Heart right ventricle (tissue), 16 donors: ENCODE measurements at regions not wholly inside any gene's neighbourhood (a gene's known extent, or its start where the extent isn't known, plus 50 kb on each side); places are given as distances from the start of the nearest gene placed in this dataset.

Experiments used
- ATAC-seq, 8 donors: fragments of 200-7000 bp; cut with Tn5 transposase; one replicate each; pipeline ENCODE4 v1.9.1; 2020; ENCODE audit warnings: mild to moderate bottlenecking in 8 of 8, moderate library complexity in 8 of 8, moderate number of reproducible peaks in 1 of 8
- DNase-seq, 2 donors: peaks; one replicate each; pipeline ENCODE4 v3.0.0-alpha.2; 2020
- H3K27ac ChIP-seq, 10 donors: fragments of 200-600 bp; sonication (generic) in 2 of 10; one replicate each; pipeline versions ENCODE4 v1.5.0 to v1.8.0; 2020 to 2022; ENCODE audit warnings: mild to moderate bottlenecking in 3 of 10
- H3K27me3 ChIP-seq, 7 donors: fragments of 200-600 bp; one replicate each; pipeline ENCODE4 v1.8.0; 2021 to 2022; ENCODE audit warnings: mild to moderate bottlenecking in 2 of 7
- H3K36me3 ChIP-seq, 9 donors: fragments of 200-600 bp; sonication (generic) in 1 of 9; one replicate each; pipeline versions ENCODE4 v1.5.0 to v1.8.0; 2020 to 2022; ENCODE audit warnings: mild to moderate bottlenecking in 2 of 9
- H3K4me1 ChIP-seq, 9 donors: fragments of 200-600 bp; sonication (generic) in 1 of 9; one replicate each; pipeline versions ENCODE4 v1.5.0 to v1.8.0; 2020 to 2022; ENCODE audit warnings: mild to moderate bottlenecking in 4 of 9
- H3K4me3 ChIP-seq, 10 donors: fragments of 200-600 bp; sonication (generic) in 2 of 10; one replicate each; pipeline versions ENCODE4 v1.5.0 to v1.8.0; 2020 to 2022; ENCODE audit warnings: mild to moderate bottlenecking in 7 of 10, moderate library complexity in 2 of 10
- H3K9me3 ChIP-seq, 11 donors: fragments of 200-600 bp in 10 of 11; sonication (generic) in 2 of 11; one replicate each; pipeline versions ENCODE4 v1.5.0 to v1.8.0; 2013 to 2022; ENCODE audit warnings: mild to moderate bottlenecking in 2 of 11, control low read depth in 1 of 11, moderate library complexity in 1 of 11
- CTCF ChIP-seq, 9 donors: fragments of 200-600 bp; sonication (generic) in 2 of 9; IDR thresholded peaks; one replicate each; pipeline versions ENCODE4 v1.5.0 to v1.8.0; 2021 to 2022; ENCODE audit warnings: antibody characterized with exemption in 9 of 9, mild to moderate bottlenecking in 5 of 9, moderate library complexity in 1 of 9
- WGBS, 2 donors: extraction: QIAGEN DNeasy Blood & Tissue Kit; methylation state at CpG; one replicate each; pipeline ENCODE4 v1.1.7; 2013; ENCODE audit warnings: inconsistent platforms in 1 of 2; 5-methylcytosine and 5-hydroxymethylcytosine counted together
- intact Hi-C, 10 donors: fragments of 100-400 bp; cut with DNase I; formaldehyde crosslinking; loops; one replicate each; pipeline versions ENCODE4 v1.11.1 to v1.14.2; 2022
- donor health status: Arrhythmogenic right ventricular cardiomyopathy.
- donor health status: ischemic (EF 13 %, LVEDD 7.1; RV severe dilation, severe dysfunction).
- donor health status: healthy with polysubstance abuse.
- donor health status: DM: no; HTN: yes; CAD: no.
- donor health status: DM: no; HTN: no; CAD: no.
- donor health status: ischemic (EF 25% LVEDD 6.9; RV normal size, moderate dysfunction).
- donor health status: ischemic (EF 25% LVEDD 5.7; RV mildly dilated, moderate dysfunction).
- donor health status: healthy.
- donor health status: DM: yes; HTN: yes; CAD: no.
- donor health status: Ischemic cardiomyopathy.
- donor health status: ischemic (EF 35%, LVEDD 5.7; RV mildly dilated, moderate dysfunction).
- donor health status: nonischemic (EF 11% LVEDD 7.7; RV severe dilation, severe dysfunction).
- donor health status: DM: yes; HTN: yes; CAD: no.
- donor health status: PGD.
- donor health status: ischemic (EF 29% LVEDD 5.4; RV normal size, mild dysfunction).
- donor health status: nonischemic (EF 23%, LVEDD 6.1; RV moderate dilation, normal function).

GRCh38 chr14:34259996-34260395 lies 202.0 kb downstream of the SPTSSA start:
- intact Hi-C loops: no loop called here

GRCh38 chr14:34258318-34258717 lies 203.7 kb downstream of the SPTSSA start:
- 6 to 12% methylated on average over 1 of the region's 1 CpG for WGBS, 2 donors
- intact Hi-C loops: no loop called here
- Histone ChIP-seq H3K27ac (no peak overlapping the region), H3K9me3 (no peaks in the 10 kb centered on the region), H3K36me3 (no peaks in the 10 kb centered on the region), H3K4me3 (no peak overlapping the region), H3K4me1 (no peaks in the 10 kb centered on the region), H3K27me3 (no peaks in the 10 kb centered on the region)
- TF ChIP-seq CTCF (IDR thresholded peaks at IDR 0.05): no peak
- DNase-seq (peak in 1 of 2 donors; percentile 26), ATAC-seq (peak; percentile 55 to 95 (median 73))

More at GRCh38 chr14:34259996-34260395, 202.0 kb downstream of the SPTSSA start:
- Histone ChIP-seq H3K4me3 (no peak overlapping the region), H3K27ac (no peak overlapping the region), H3K4me1 (no peaks in the 10 kb centered on the region), H3K9me3 (no peaks in the 10 kb centered on the region), H3K27me3 (no peaks in the 10 kb centered on the region), H3K36me3 (no peaks in the 10 kb centered on the region)
- no peak for TF ChIP-seq CTCF (IDR thresholded peaks at IDR 0.05)
- ATAC-seq (no peak), DNase-seq (no peak)

GRCh38 chr14:34257505-34257904 lies 204.5 kb downstream of the SPTSSA start:
- H3K4me3 ChIP-seq: no peak overlapping the region
- intact Hi-C loops: no loop called here
- TF ChIP-seq CTCF (IDR thresholded peaks at IDR 0.05): no peak
- H3K36me3 ChIP-seq: no peaks in the 10 kb centered on the region
- H3K9me3 ChIP-seq: no peaks in the 10 kb centered on the region
- DNase-seq (no peak), ATAC-seq (no peak)
- 84 to 86% methylated on average over 4 of the region's 4 CpGs for WGBS, 2 donors
- peaks cover 0 to 6% (median 2%) of the 10 kb centered on the region in 9 donors for H3K4me1 ChIP-seq
- no peak overlapping the region for H3K27ac ChIP-seq
- H3K27me3 ChIP-seq: no peaks in the 10 kb centered on the region

GRCh38 chr14:34256223-34256622 lies 205.8 kb downstream of the SPTSSA start:
- no peaks in the 10 kb centered on the region for H3K27me3 ChIP-seq
- no peak for ATAC-seq
- intact Hi-C loops: no loop called here
- no peaks in the 10 kb centered on the region for H3K9me3 ChIP-seq
- no peak for TF ChIP-seq CTCF (IDR thresholded peaks at IDR 0.05)
- H3K27ac ChIP-seq: no peak overlapping the region
- H3K4me3 ChIP-seq: no peak overlapping the region
- no peaks in the 10 kb centered on the region for H3K36me3 ChIP-seq
- WGBS, 2 donors: 91 to 96% methylated on average over 1 of the region's 1 CpG
- peaks cover 0 to 19% (median 12%) of the 10 kb centered on the region in 9 donors for H3K4me1 ChIP-seq
- DNase-seq: no peak
